SU-DHL-6 (cell line): ENCODE measurements at regions not wholly inside any gene's neighbourhood (a gene's known extent, or its start where the extent isn't known, plus 50 kb on each side); places are given as distances from the start of the nearest gene placed in this dataset.

Experiments
- H2AFZ ChIP-seq: fragments of 200-600 bp; sonication (generic); 2 replicates; pipeline ENCODE4 v1.6.1; 2014; ENCODE audit warnings: low read depth, mild to moderate bottlenecking, moderate library complexity, mixed read lengths, antibody characterized with exemption, low read length; ENCODE audit not compliant: severe bottlenecking
- H3F3A ChIP-seq: fragments of 200-600 bp; shearing (Covaris generic); 2 replicates; pipeline ENCODE4 v1.6.0; 2016; ENCODE audit warnings: antibody characterized with exemption, mild to moderate bottlenecking; ENCODE audit not compliant: insufficient read depth
- H3K27ac ChIP-seq: fragments of 200-600 bp; sonication (generic); 2 replicates; pipeline ENCODE4 v1.5.1; 2016; ENCODE audit warnings: low read depth, mild to moderate bottlenecking, low read length, moderate library complexity, mixed read lengths
- H3K27me3 ChIP-seq: fragments of 200-600 bp; sonication (generic), shearing (Covaris generic); 2 replicates; pipeline ENCODE4 v1.6.0; 2014; ENCODE audit warnings: mild to moderate bottlenecking, low read length
- H3K36me3 ChIP-seq: fragments of 200-600 bp; sonication (generic); 2 replicates; pipeline ENCODE4 v1.6.1; 2014; ENCODE audit warnings: mild to moderate bottlenecking, low read length, mixed read lengths
- H3K4me2 ChIP-seq: fragments of 300-600, 200-600 bp; shearing (Covaris generic), sonication (generic); 2 replicates; pipeline ENCODE4 v1.6.0; 2014; ENCODE audit warnings: low read length, low read depth, mild to moderate bottlenecking; ENCODE audit not compliant: poor library complexity, severe bottlenecking
- H3K4me3 ChIP-seq: fragments of 200-600 bp; sonication (generic); 2 replicates; pipeline ENCODE4 v1.5.1; 2014; ENCODE audit warnings: antibody characterized with exemption, low read length, mild to moderate bottlenecking, mixed read lengths; ENCODE audit not compliant: insufficient read depth, poor library complexity, severe bottlenecking
- H3K79me2 ChIP-seq: fragments of 200-600 bp; sonication (generic); 2 replicates; pipeline ENCODE4 v1.6.1; 2014; ENCODE audit warnings: mild to moderate bottlenecking, low read length, moderate library complexity; ENCODE audit not compliant: insufficient read depth
- H3K9ac ChIP-seq: fragments of 200-600 bp; sonication (generic); 2 replicates; pipeline ENCODE4 v1.7.0; 2014; ENCODE audit warnings: mild to moderate bottlenecking, low read length
- H3K9me2 ChIP-seq: fragments of 200-600 bp; sonication (generic); replicated peaks from 2 replicates; pipeline ENCODE4 v1.6.1; 2014; ENCODE audit warnings: low read length; ENCODE audit not compliant: insufficient read depth
- H3K9me3 ChIP-seq: fragments of 200-600 bp; sonication (generic); 2 replicates; pipeline ENCODE4 v1.6.1; 2014; ENCODE audit warnings: low read length, mixed read lengths; ENCODE audit not compliant: insufficient read depth
- H4K20me1 ChIP-seq: fragments of 200-600 bp; sonication (generic); 2 replicates; pipeline ENCODE4 v1.6.1; 2014; ENCODE audit warnings: low read depth, mild to moderate bottlenecking, antibody characterized with exemption, low read length, moderate library complexity, mixed read lengths
- CTCF ChIP-seq: fragments of 200-600 bp; sonication (generic); IDR thresholded peaks from one replicate; pipeline ENCODE4 v1.5.1; 2017; ENCODE audit warnings: antibody characterized with exemption, mild to moderate bottlenecking, low read length, moderate library complexity; ENCODE audit not compliant: insufficient read depth, poor library complexity, severe bottlenecking
- EZH2phosphoT487 ChIP-seq: fragments of 200-600 bp; sonication (generic), shearing (Covaris generic); conservative IDR thresholded peaks from 2 replicates; pipeline ENCODE4 v1.6.1; 2018; ENCODE audit warnings: mild to moderate bottlenecking, antibody characterized with exemption, low read length, moderate library complexity, mixed read lengths

GRCh38 chr3:31022716-31023115 lies 128.3 kb upstream of the GADL1 start:
- no peaks in the 10 kb centered on the region for H3F3A ChIP-seq
- H4K20me1 ChIP-seq: no peaks in the 10 kb centered on the region
- H3K79me2 ChIP-seq: no peaks in the 10 kb centered on the region
- H3K9me2 ChIP-seq: no peaks in the 10 kb centered on the region
- no peaks in the 10 kb centered on the region for H3K36me3 ChIP-seq
- H3K27ac ChIP-seq: no peak overlapping the region
- TF ChIP-seq CTCF (no peak), EZH2phosphoT487 (no peak)
- H3K4me2 ChIP-seq: no peak overlapping the region
- no peak overlapping the region for H3K4me3 ChIP-seq
- H3K9ac ChIP-seq: no peak overlapping the region
- H3K27me3 ChIP-seq: no peaks in the 10 kb centered on the region
- H2AFZ ChIP-seq: no peak overlapping the region
- peaks cover 5% of the 10 kb centered on the region; the same call in 1 of the 2 replicates for H3K9me3 ChIP-seq

GRCh38 chr3:31025541-31025940 lies 131.1 kb upstream of the GADL1 start:
- H3K27me3 ChIP-seq: no peaks in the 10 kb centered on the region
- no peak overlapping the region for H3K4me3 ChIP-seq
- H3K36me3 ChIP-seq: no peaks in the 10 kb centered on the region
- H4K20me1 ChIP-seq: no peaks in the 10 kb centered on the region
- TF ChIP-seq EZH2phosphoT487 (no peak), CTCF (no peak)
- H3K4me2 ChIP-seq: no peak overlapping the region
- no peaks in the 10 kb centered on the region for H3K9me2 ChIP-seq
- no peaks in the 10 kb centered on the region for H3F3A ChIP-seq
- H3K9me3 ChIP-seq: peaks cover 5% of the 10 kb centered on the region; the same call in 1 of the 2 replicates
- H3K27ac ChIP-seq: no peak overlapping the region
- no peaks in the 10 kb centered on the region for H3K79me2 ChIP-seq
- H2AFZ ChIP-seq: no peak overlapping the region
- no peak overlapping the region for H3K9ac ChIP-seq

GRCh38 chr3:31027191-31027761 lies 132.8 kb upstream of the GADL1 start:
- H3K9me2 ChIP-seq: no peaks in the 10 kb centered on the region
- H2AFZ ChIP-seq: no peak overlapping the region
- H4K20me1 ChIP-seq: no peaks in the 10 kb centered on the region
- no peak for TF ChIP-seq CTCF
- TF ChIP-seq EZH2phosphoT487: no peak
- H3K36me3 ChIP-seq: no peaks in the 10 kb centered on the region
- no peaks in the 10 kb centered on the region for H3K79me2 ChIP-seq
- no peaks in the 10 kb centered on the region for H3F3A ChIP-seq
- H3K27ac ChIP-seq: no peak overlapping the region
- no peak overlapping the region for H3K4me3 ChIP-seq
- peaks cover 5% of the 10 kb centered on the region; the same call in 1 of the 2 replicates for H3K9me3 ChIP-seq
- H3K9ac ChIP-seq: no peak overlapping the region
- no peak overlapping the region for H3K4me2 ChIP-seq
- H3K27me3 ChIP-seq: no peaks in the 10 kb centered on the region

GRCh38 chr3:31027914-31028313 lies 133.5 kb upstream of the GADL1 start:
- no peak for TF ChIP-seq CTCF
- no peak for TF ChIP-seq EZH2phosphoT487
- Histone ChIP-seq H3K36me3 (no peaks in the 10 kb centered on the region), H2AFZ (no peak overlapping the region), H3K9me2 (no peaks in the 10 kb centered on the region), H3K27me3 (no peaks in the 10 kb centered on the region), H3K9ac (no peak overlapping the region), H3F3A (no peaks in the 10 kb centered on the region), H3K27ac (no peak overlapping the region), H4K20me1 (no peaks in the 10 kb centered on the region), H3K4me3 (no peak overlapping the region), H3K9me3 (peaks cover 5% of the 10 kb centered on the region; the same call in 1 of the 2 replicates), H3K4me2 (no peak overlapping the region), H3K79me2 (no peaks in the 10 kb centered on the region)
